ENCODE measurements at regions not wholly inside any gene's neighbourhood (a gene's known extent, or its start where the extent isn't known, plus 50 kb on each side); places are given as distances from the start of the nearest gene placed in this dataset.

GRCh38 chr22:47734511-47734910 lies 972.1 kb downstream of the TBC1D22A start:
- H3K9me3 ChIP-seq = peaks cover 0 to 20% (median 3%) of the 10 kb centered on the region in 4 donors

GRCh38 chr22:47727641-47728040 lies 965.2 kb downstream of the TBC1D22A start:
- Histone ChIP-seq H3K27ac (no peak overlapping the region), H3K4me3 (no peak overlapping the region), H3K9me3 (peaks cover 0 to 19% (median 3%) of the 10 kb centered on the region in 4 donors), H3K36me3 (no peaks in the 10 kb centered on the region), H3K4me1 (no peaks in the 10 kb centered on the region), H3K27me3 (no peaks in the 10 kb centered on the region)
- WGBS, 2 donors = 55 to 77% methylated on average over 1 of the region's 1 CpG
- DNase-seq (ENCODE audit: low spot score in 2 of 2) = no peak
- TF ChIP-seq CTCF (IDR thresholded peaks at IDR 0.05) (no peak), POLR2A (IDR thresholded peaks at IDR 0.05) (no peak)

More at GRCh38 chr22:47734511-47734910, 972.1 kb downstream of the TBC1D22A start:
- Histone ChIP-seq H3K4me1 (no peaks in the 10 kb centered on the region), H3K36me3 (no peaks in the 10 kb centered on the region), H3K4me3 (no peak overlapping the region), H3K27ac (no peak overlapping the region), H3K27me3 (no peaks in the 10 kb centered on the region)
- TF ChIP-seq POLR2A (IDR thresholded peaks at IDR 0.05) (no peak), CTCF (IDR thresholded peaks at IDR 0.05) (no peak), EP300 (IDR thresholded peaks at IDR 0.05) (no peak)
- WGBS, 2 donors = 73 to 83% methylated on average over 2 to 7 of the region's 7 CpGs
- no peak for DNase-seq (ENCODE audit: low spot score in 2 of 2)

GRCh38 chr22:47724751-47725150 lies 962.3 kb downstream of the TBC1D22A start:
- H3K4me3 ChIP-seq = no peak overlapping the region
- TF ChIP-seq POLR2A (IDR thresholded peaks at IDR 0.05) (no peak), CTCF (IDR thresholded peaks at IDR 0.05) (no peak), EP300 (IDR thresholded peaks at IDR 0.05) (no peak)
- WGBS, 2 donors = 50 to 64% methylated on average over 2 of the region's 2 CpGs

GRCh38 chr22:47724030-47724429 lies 961.6 kb downstream of the TBC1D22A start:
- H3K4me3 ChIP-seq = no peak overlapping the region
- TF ChIP-seq EP300 (IDR thresholded peaks at IDR 0.05) (no peak), CTCF (IDR thresholded peaks at IDR 0.05) (no peak), POLR2A (IDR thresholded peaks at IDR 0.05) (no peak)
- no peaks in the 10 kb centered on the region for H3K27me3 ChIP-seq
- no peak for DNase-seq (ENCODE audit: low spot score in 2 of 2)
- no peaks in the 10 kb centered on the region for H3K9me3 ChIP-seq
- no peaks in the 10 kb centered on the region for H3K36me3 ChIP-seq
- H3K4me1 ChIP-seq = no peaks in the 10 kb centered on the region
- WGBS, 2 donors = 52 to 70% methylated on average over 5 of the region's 5 CpGs
- no peak overlapping the region for H3K27ac ChIP-seq

More at GRCh38 chr22:47724751-47725150, 962.3 kb downstream of the TBC1D22A start:
- Histone ChIP-seq H3K27ac (no peak overlapping the region), H3K9me3 (no peaks in the 10 kb centered on the region), H3K36me3 (no peaks in the 10 kb centered on the region), H3K4me1 (no peaks in the 10 kb centered on the region), H3K27me3 (no peaks in the 10 kb centered on the region)
- no peak for DNase-seq (ENCODE audit: low spot score in 2 of 2)

- DNase-seq (ENCODE audit: low spot score in 2 of 2) = no peak
- H3K4me1 ChIP-seq = no peaks in the 10 kb centered on the region
- no peaks in the 10 kb centered on the region for H3K36me3 ChIP-seq
- no peaks in the 10 kb centered on the region for H3K27me3 ChIP-seq
- TF ChIP-seq POLR2A (IDR thresholded peaks at IDR 0.05) = no peak
- TF ChIP-seq EP300 (IDR thresholded peaks at IDR 0.05) = no peak
- TF ChIP-seq CTCF (IDR thresholded peaks at IDR 0.05) = no peak
- 72 to 78% methylated on average over 3 of the region's 3 CpGs for WGBS, 2 donors
- no peak overlapping the region for H3K4me3 ChIP-seq
- no peak overlapping the region for H3K27ac ChIP-seq
- no peaks in the 10 kb centered on the region for H3K9me3 ChIP-seq
These were observed 955.9 kb downstream of the TBC1D22A start for GRCh38 chr22:47718337-47718736.

Measured in tibial nerve (tissue), 4 donors.